ENCODE measurements at regions not wholly inside any gene's neighbourhood (a gene's known extent, or its start where the extent isn't known, plus 50 kb on each side); places are given as distances from the start of the nearest gene placed in this dataset.

DNA sequence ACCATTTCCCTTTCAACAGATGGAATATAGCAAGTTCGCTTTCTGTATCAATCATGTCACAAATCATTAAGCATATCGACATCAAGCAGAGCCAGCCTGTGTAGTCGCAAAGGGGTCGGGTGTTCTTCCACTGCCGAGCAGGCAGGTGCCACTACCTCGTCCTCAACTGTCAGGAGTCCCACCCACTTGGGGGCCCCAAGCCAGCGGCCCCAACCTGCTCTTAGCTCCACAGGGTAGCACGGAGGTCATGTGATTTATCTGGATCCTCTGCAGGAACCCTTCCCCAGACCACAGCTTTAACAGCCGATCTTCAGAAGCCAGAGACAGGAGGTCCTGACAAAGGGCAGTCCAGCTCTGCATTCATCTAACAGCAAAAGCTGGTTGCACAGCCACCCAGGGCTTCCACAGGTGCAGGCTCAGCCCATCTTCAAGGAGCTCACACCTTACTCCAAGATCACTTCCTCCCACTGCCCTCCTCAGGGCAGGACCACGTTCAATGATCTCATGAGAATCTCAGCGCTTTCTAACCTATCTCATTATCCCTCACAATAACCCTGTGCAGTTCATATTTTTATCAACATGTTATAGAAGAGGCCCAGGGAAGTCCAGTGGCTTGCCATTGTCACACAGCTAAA, 110.2 kb downstream of the TRIM29 start:
- H3K27me3 ChIP-seq: no peaks in the 10 kb centered on the region
- no peak for TF ChIP-seq CTCF (IDR thresholded peaks at IDR 0.05)
- TF ChIP-seq POLR2AphosphoS5 (IDR thresholded peaks at IDR 0.05; ENCODE audit: insufficient read depth in 1 of 2, low read depth in 1 of 2): no peak
- no peak for TF ChIP-seq POLR2A (IDR thresholded peaks at IDR 0.05)
- intact Hi-C loops (cut with DNase I): no loop called here

DNA sequence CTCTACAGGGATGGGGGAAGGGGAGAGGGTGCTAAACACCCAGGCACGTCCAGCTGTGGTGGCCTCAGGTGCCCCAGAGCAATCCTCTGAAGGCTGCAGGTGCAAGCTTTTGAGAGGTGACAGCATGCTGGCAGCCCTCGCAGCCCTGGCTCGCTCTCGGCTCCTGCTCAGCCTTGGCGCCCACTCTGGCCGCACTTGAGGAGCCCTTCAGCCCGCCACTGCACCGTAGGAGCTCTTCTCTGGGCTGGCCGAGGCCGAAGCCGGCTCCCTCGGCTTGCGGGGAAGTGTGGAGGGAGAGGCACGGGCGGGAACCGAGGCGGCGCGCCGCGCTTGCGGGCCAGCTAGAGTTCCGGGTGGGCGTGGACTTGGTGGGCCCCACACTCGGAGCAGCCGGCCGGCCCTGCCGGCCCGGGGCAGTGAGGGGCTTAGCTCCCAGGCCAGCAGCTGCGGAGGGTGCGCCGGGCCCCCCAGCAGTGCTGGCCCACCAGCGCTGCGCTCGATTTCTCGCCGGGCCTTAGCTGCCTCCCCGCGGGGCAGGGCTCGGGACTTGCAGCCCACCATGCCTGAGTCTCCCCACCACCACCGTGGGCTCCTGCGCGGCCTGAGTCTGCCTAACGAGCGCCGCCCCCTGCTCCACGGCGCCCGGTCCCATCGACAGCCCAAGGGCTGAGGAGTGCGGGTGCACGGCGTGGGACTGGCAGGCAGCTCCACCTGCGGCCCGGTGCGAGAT, 112.1 kb downstream of the TRIM29 start:
- no peaks in the 10 kb centered on the region for H3K27me3 ChIP-seq
- H3K27ac ChIP-seq: no peak overlapping the region
- H3K4me3 ChIP-seq: no peak overlapping the region
- H3K4me1 ChIP-seq: no peaks in the 10 kb centered on the region
- no peak for TF ChIP-seq POLR2AphosphoS5 (IDR thresholded peaks at IDR 0.05; ENCODE audit: insufficient read depth in 1 of 2, low read depth in 1 of 2)
- no peak for TF ChIP-seq CTCF (IDR thresholded peaks at IDR 0.05)
- no peak for TF ChIP-seq POLR2A (IDR thresholded peaks at IDR 0.05)
- H3K36me3 ChIP-seq: no peaks in the 10 kb centered on the region
- intact Hi-C loops (cut with DNase I): no loop called here
- H3K9me3 ChIP-seq: no peaks in the 10 kb centered on the region
- DNase-seq (ENCODE audit: extremely low spot score in 2 of 2): peak; percentile 67 to 81

More for the DNA sequence above, 110.2 kb downstream of the TRIM29 start:
- peak; percentile 61 to 75 for DNase-seq (ENCODE audit: extremely low spot score in 2 of 2)
- no peak overlapping the region for H3K27ac ChIP-seq
- H3K4me1 ChIP-seq: no peaks in the 10 kb centered on the region
- H3K36me3 ChIP-seq: no peaks in the 10 kb centered on the region
- no peaks in the 10 kb centered on the region for H3K9me3 ChIP-seq
- no peak overlapping the region for H3K4me3 ChIP-seq

DNA sequence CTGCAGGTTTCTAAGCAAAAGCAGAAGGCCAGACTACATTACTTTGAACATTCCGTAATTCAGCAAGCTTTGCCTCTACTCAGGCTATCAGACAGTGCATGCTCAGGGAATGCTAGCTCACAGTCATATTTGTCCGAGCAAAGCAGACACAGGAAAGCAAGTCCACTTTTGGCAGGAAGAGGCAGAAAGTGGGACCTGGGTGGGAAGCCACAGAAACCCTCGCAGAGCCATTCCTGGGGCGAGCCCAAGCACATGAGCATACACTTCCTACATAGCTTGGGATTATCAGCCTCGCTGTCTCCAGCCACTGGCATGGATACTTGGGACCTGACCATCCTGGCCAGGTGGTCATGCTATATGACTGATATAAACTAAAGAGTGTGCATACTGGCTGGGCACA, 113.3 kb downstream of the TRIM29 start:
- intact Hi-C loops (cut with DNase I): no loop called here
- Histone ChIP-seq H3K36me3 (no peaks in the 10 kb centered on the region), H3K27me3 (no peaks in the 10 kb centered on the region)

GRCh38 chr11:120024046-120024445, 113.9 kb downstream of the TRIM29 start:
- no peak for TF ChIP-seq POLR2AphosphoS5 (IDR thresholded peaks at IDR 0.05; ENCODE audit: insufficient read depth in 1 of 2, low read depth in 1 of 2)
- TF ChIP-seq CTCF (IDR thresholded peaks at IDR 0.05): no peak
- TF ChIP-seq POLR2A (IDR thresholded peaks at IDR 0.05): no peak
- DNase-seq (ENCODE audit: extremely low spot score in 2 of 2): no peak
- intact Hi-C loops (cut with DNase I): no loop called here

More for the DNA sequence above, 113.3 kb downstream of the TRIM29 start:
- DNase-seq (ENCODE audit: extremely low spot score in 2 of 2): no peak
- H3K27ac ChIP-seq: no peak overlapping the region
- TF ChIP-seq CTCF (IDR thresholded peaks at IDR 0.05): no peak
- no peak for TF ChIP-seq POLR2AphosphoS5 (IDR thresholded peaks at IDR 0.05; ENCODE audit: insufficient read depth in 1 of 2, low read depth in 1 of 2)
- no peak for TF ChIP-seq POLR2A (IDR thresholded peaks at IDR 0.05)
- H3K4me1 ChIP-seq: no peaks in the 10 kb centered on the region
- H3K4me3 ChIP-seq: no peak overlapping the region
- no peaks in the 10 kb centered on the region for H3K9me3 ChIP-seq

GRCh38 chr11:120023551-120023950, 114.4 kb downstream of the TRIM29 start:
- H3K4me1 ChIP-seq: no peaks in the 10 kb centered on the region
- no peak overlapping the region for H3K4me3 ChIP-seq
- no peaks in the 10 kb centered on the region for H3K9me3 ChIP-seq
- intact Hi-C loops (cut with DNase I): no loop called here
- no peak for DNase-seq (ENCODE audit: extremely low spot score in 2 of 2)
- H3K36me3 ChIP-seq: no peaks in the 10 kb centered on the region
- TF ChIP-seq POLR2AphosphoS5 (IDR thresholded peaks at IDR 0.05; ENCODE audit: insufficient read depth in 1 of 2, low read depth in 1 of 2) (no peak), POLR2A (IDR thresholded peaks at IDR 0.05) (no peak)
- no peaks in the 10 kb centered on the region for H3K27me3 ChIP-seq
- H3K27ac ChIP-seq: no peak overlapping the region

More at GRCh38 chr11:120024046-120024445, 113.9 kb downstream of the TRIM29 start:
- Histone ChIP-seq H3K9me3 (no peaks in the 10 kb centered on the region), H3K36me3 (no peaks in the 10 kb centered on the region), H3K27me3 (no peaks in the 10 kb centered on the region), H3K4me1 (no peaks in the 10 kb centered on the region), H3K27ac (no peak overlapping the region), H3K4me3 (no peak overlapping the region)
